ENCODE measurements at regions not wholly inside any gene's neighbourhood (a gene's known extent, or its start where the extent isn't known, plus 50 kb on each side); places are given as distances from the start of the nearest gene placed in this dataset.
"Not testable (repeated sequence)": the region's sequence is repeated elsewhere in the genome, so short reads cannot be mapped to it uniquely, and the experiment has no call there.

GRCh38 chr12:11482955-11483354, 87.6 kb upstream of the PRB2 start:
- H3K9me3 ChIP-seq: no peaks in the 10 kb centered on the region
- H3K36me3 ChIP-seq: no peaks in the 10 kb centered on the region
- H3K27ac ChIP-seq: no peak overlapping the region
- no peaks in the 10 kb centered on the region for H3K27me3 ChIP-seq
- no peaks in the 10 kb centered on the region for H3K4me1 ChIP-seq (ENCODE audit: control insufficient read depth in 1 of 2, insufficient read depth in 1 of 2, low read depth in 1 of 2, low read length in 1 of 2)
- TF ChIP-seq CTCF (IDR thresholded peaks at IDR 0.05): no peak
- no peak overlapping the region for H3K4me3 ChIP-seq (ENCODE audit: low read depth in 1 of 2, low read length in 1 of 2)

DNA sequence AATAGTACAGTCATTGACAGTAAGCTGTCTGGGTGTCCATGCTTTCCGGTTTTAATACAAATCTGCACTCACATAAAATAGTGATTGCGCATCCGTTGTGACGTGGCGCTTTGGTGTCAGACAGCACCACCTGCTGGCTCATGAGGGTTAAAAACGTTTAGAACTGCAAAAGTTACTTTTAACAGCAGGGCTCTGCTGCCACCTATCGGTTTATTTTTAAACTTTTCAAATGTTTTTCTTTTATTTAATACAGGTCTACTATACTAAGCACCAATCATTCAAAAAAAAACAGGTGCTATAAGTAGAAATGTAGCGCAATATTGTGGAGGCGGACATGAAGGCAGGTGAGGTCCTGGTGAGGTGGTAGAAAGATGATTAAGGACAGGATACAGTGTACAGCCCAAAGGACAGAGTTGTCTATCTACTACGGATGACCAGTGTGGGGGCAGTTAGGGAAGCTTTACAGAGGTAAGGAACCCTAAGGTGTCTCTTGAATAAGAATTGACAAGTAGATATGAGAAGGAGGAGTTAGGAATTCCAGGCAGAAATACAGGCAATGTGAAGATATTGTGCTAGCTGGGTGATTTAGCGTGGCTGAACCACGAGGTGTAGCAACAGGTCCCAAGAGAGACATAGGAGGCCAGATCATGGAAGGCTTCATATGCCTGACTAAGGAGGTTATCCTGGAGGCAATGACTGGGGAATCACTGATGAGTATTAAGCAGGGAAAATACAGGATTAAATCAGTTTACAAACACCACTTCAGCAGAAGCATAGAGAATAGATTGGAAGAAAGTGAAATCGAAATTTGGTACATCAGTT, 91.5 kb upstream of the PRB2 start:
- Histone ChIP-seq H3K27me3 (no peaks in the 10 kb centered on the region), H3K27ac (no peak overlapping the region), H3K4me1 (ENCODE audit: control insufficient read depth in 1 of 2, insufficient read depth in 1 of 2, low read depth in 1 of 2, low read length in 1 of 2) (no peaks in the 10 kb centered on the region), H3K9me3 (no peaks in the 10 kb centered on the region), H3K4me3 (ENCODE audit: low read depth in 1 of 2, low read length in 1 of 2) (no peak overlapping the region), H3K36me3 (no peaks in the 10 kb centered on the region)
- peak; percentile 65 for TF ChIP-seq CTCF (IDR thresholded peaks at IDR 0.05)

- no peaks in the 10 kb centered on the region for H3K36me3 ChIP-seq
- peaks cover 19% of the 10 kb centered on the region for H3K27me3 ChIP-seq
- TF ChIP-seq CTCF (IDR thresholded peaks at IDR 0.05): no peak
- no peaks in the 10 kb centered on the region for H3K9me3 ChIP-seq
- H3K4me3 ChIP-seq (ENCODE audit: low read depth in 1 of 2, low read length in 1 of 2): no peak overlapping the region
- no peak overlapping the region for H3K27ac ChIP-seq
- no peaks in the 10 kb centered on the region for H3K4me1 ChIP-seq (ENCODE audit: control insufficient read depth in 1 of 2, insufficient read depth in 1 of 2, low read depth in 1 of 2, low read length in 1 of 2)
Observed at GRCh38 chr12:11496157-11496851, 100.9 kb upstream of the PRB2 start.

- H3K27me3 ChIP-seq: peaks cover 27% of the 10 kb centered on the region
- TF ChIP-seq CTCF (IDR thresholded peaks at IDR 0.05): no peak
- H3K4me3 ChIP-seq (ENCODE audit: low read depth in 1 of 2, low read length in 1 of 2): no peak overlapping the region
Observed at GRCh38 chr12:11497438-11497837, 102.1 kb upstream of the PRB2 start.

DNA sequence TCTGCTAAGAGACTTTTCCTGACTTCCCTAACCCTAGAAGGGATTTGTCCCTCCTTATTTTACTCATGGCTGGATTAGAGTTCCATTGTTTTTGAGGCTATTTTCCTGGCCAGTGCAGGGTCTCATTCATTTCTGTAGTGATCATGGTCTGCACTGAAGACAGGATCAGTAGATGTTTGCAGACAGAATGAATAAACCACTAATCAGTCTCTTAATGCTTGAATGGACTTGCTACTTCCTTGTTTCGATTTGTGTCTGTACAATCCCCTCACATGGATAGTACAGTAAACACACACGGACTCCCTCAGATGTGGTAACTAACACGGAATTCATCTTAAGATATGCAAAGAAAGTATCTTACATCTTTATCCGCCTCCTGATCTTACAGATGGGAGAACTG, 102.6 kb upstream of the PRB2 start:
- no peak for TF ChIP-seq CTCF (IDR thresholded peaks at IDR 0.05)
- no peak overlapping the region for H3K27ac ChIP-seq
- H3K9me3 ChIP-seq: no peaks in the 10 kb centered on the region
- H3K4me1 ChIP-seq (ENCODE audit: control insufficient read depth in 1 of 2, insufficient read depth in 1 of 2, low read depth in 1 of 2, low read length in 1 of 2): no peaks in the 10 kb centered on the region
- H3K4me3 ChIP-seq (ENCODE audit: low read depth in 1 of 2, low read length in 1 of 2): no peak overlapping the region
- H3K27me3 ChIP-seq: peaks cover 27% of the 10 kb centered on the region
- no peaks in the 10 kb centered on the region for H3K36me3 ChIP-seq

More at GRCh38 chr12:11497438-11497837, 102.1 kb upstream of the PRB2 start:
- no peaks in the 10 kb centered on the region for H3K4me1 ChIP-seq (ENCODE audit: control insufficient read depth in 1 of 2, insufficient read depth in 1 of 2, low read depth in 1 of 2, low read length in 1 of 2)
- no peaks in the 10 kb centered on the region for H3K9me3 ChIP-seq
- no peak overlapping the region for H3K27ac ChIP-seq
- H3K36me3 ChIP-seq: no peaks in the 10 kb centered on the region

DNA sequence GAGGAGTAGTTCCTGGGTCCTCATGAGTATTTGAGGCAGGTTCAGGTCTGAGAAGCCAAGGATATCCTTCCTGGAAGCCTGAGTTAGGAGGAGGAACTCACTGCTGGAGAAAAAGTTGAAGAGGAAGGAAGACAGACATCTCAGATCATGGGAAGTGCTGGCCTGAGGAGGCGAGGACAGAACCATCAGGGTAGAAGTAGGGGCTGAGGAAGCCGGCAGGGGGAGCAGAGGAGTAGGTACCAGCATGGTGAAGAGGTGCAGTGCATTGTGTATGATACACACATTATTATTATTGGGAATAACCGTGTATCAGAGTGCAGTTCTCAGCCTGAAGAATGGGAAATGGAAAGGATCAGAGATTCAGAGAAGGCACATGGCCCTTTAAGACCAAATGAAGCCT, 103.2 kb upstream of the PRB2 start:
- not testable (repeated sequence) for H3K9me3 ChIP-seq; H3K36me3 ChIP-seq; H3K4me3 ChIP-seq (ENCODE audit: low read depth in 1 of 2, low read length in 1 of 2); H3K27ac ChIP-seq; H3K4me1 ChIP-seq (ENCODE audit: control insufficient read depth in 1 of 2, insufficient read depth in 1 of 2, low read depth in 1 of 2, low read length in 1 of 2)
- H3K27me3 ChIP-seq: peaks cover 27% of the 10 kb centered on the region
